ENCODE measurements at regions not wholly inside any gene's neighbourhood (a gene's known extent, or its start where the extent isn't known, plus 50 kb on each side); places are given as distances from the start of the nearest gene placed in this dataset.
"Not testable (repeated sequence)": the region's sequence is repeated elsewhere in the genome, so short reads cannot be mapped to it uniquely, and the experiment has no call there.

DNA sequence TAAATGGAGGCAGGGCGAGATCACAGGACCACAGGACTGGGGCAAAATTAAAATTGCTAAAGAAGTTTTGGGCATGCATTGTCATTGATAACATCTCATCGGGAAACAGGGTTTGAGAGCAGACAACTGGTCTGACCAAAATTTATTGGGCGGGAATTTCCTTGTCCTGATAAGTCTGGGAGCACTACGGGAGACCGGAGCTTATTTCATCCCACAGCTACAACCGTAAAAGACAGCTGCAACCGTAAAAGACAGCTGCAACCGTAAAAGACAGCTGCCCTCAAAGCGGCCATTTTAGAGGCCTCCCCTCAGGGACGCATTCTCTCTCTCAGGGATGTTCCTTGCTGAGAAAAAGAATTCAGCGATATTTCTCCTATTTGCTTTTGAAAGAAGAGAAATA, 170.4 kb upstream of the NPAP1 start:
- TF ChIP-seq, protein P1, sequence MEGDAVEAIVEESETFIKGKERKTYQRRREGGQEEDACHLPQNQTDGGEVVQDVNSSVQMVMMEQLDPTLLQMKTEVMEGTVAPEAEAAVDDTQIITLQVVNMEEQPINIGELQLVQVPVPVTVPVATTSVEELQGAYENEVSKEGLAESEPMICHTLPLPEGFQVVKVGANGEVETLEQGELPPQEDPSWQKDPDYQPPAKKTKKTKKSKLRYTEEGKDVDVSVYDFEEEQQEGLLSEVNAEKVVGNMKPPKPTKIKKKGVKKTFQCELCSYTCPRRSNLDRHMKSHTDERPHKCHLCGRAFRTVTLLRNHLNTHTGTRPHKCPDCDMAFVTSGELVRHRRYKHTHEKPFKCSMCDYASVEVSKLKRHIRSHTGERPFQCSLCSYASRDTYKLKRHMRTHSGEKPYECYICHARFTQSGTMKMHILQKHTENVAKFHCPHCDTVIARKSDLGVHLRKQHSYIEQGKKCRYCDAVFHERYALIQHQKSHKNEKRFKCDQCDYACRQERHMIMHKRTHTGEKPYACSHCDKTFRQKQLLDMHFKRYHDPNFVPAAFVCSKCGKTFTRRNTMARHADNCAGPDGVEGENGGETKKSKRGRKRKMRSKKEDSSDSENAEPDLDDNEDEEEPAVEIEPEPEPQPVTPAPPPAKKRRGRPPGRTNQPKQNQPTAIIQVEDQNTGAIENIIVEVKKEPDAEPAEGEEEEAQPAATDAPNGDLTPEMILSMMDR (conservative IDR thresholded peaks at IDR 0.05 in 1 of 2, IDR thresholded peaks at IDR 0.05 in 1 of 2; ENCODE audit: low read depth in 1 of 2, low read length in 2 of 2) = not testable (repeated sequence)
- not testable (repeated sequence) for TF ChIP-seq EZH2 (IDR thresholded peaks at IDR 0.05; ENCODE audit: low read length, missing control alignments)

Measured in fibroblast of lung (primary cell).